PFSK-1 (cell line): ENCODE measurements at regions not wholly inside any gene's neighbourhood (a gene's known extent, or its start where the extent isn't known, plus 50 kb on each side); places are given as distances from the start of the nearest gene placed in this dataset.

Experiments
- FOXP2 ChIP-seq: optimal IDR thresholded peaks from 2 replicates; pipeline ENCODE3; 2011; ENCODE audit warnings: borderline replicate concordance, control low read depth, inconsistent platforms; ENCODE audit not compliant: insufficient read depth; ENCODE audit errors: extremely low read length, extremely low read depth
- POLR2AphosphoS5 ChIP-seq: IDR thresholded peaks from 2 replicates; pipeline ENCODE4 v1.6.1; 2012; ENCODE audit warnings: low read depth, mild to moderate bottlenecking, control low read depth, low read length, moderate library complexity
- REST ChIP-seq, 2 experiments: IDR thresholded peaks; 2 replicates each; pipeline versions ENCODE4 v1.6.1 to v1.8.0; 2011 to 2012; ENCODE audit warnings: low read depth in 2 of 2, low read length in 2 of 2, control low read depth in 1 of 2, inconsistent platforms in 1 of 2, mild to moderate bottlenecking in 1 of 2, moderate library complexity in 1 of 2; ENCODE audit not compliant: insufficient read depth in 1 of 2
- SIN3A ChIP-seq: IDR thresholded peaks from 2 replicates; pipeline ENCODE4 v1.6.1; 2012; ENCODE audit warnings: mild to moderate bottlenecking, low read length, moderate library complexity, borderline replicate concordance; ENCODE audit not compliant: insufficient read depth
- TAF1 ChIP-seq: IDR thresholded peaks from 2 replicates; pipeline ENCODE4 v1.6.1; 2012; ENCODE audit warnings: low read length, control low read depth, borderline replicate concordance; ENCODE audit not compliant: insufficient read depth

GRCh38 chr14:56501909-56502530 lies 77.6 kb upstream of the TMEM260 start:
- no peak for TF ChIP-seq SIN3A
- TF ChIP-seq REST (IDR thresholded peaks at IDR 0.05; ENCODE audit: insufficient read depth in 1 of 2, low read depth in 2 of 2, low read length in 2 of 2), result no peak
- TF ChIP-seq POLR2AphosphoS5, result no peak
- no peak for TF ChIP-seq FOXP2
- TF ChIP-seq TAF1, result no peak

GRCh38 chr14:56505361-56505760 lies 74.2 kb upstream of the TMEM260 start:
- TF ChIP-seq TAF1 (no peak), REST (IDR thresholded peaks at IDR 0.05; ENCODE audit: insufficient read depth in 1 of 2, low read depth in 2 of 2, low read length in 2 of 2) (no peak), POLR2AphosphoS5 (no peak)

DNA sequence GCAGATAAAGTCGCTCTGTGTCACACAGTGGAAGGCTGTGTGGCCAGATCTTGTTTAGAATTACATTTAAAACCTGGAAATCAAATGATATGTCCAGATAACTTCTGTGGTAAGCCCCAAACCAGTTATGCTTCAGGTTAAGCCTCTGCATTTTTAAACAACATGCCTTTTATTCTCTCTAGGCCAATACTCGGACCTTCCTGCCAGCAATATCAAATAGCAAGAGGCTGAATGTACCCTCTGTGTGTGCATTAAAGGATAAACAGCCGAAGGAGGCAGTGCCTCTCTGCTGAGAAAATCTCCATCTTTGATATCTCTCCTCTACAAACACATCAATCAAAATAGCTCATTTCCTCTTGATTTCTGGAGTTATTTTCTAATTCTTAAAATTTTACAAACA lies 67.1 kb upstream of the TMEM260 start:
- TF ChIP-seq SIN3A (no peak), POLR2AphosphoS5 (no peak), REST (IDR thresholded peaks at IDR 0.05; ENCODE audit: insufficient read depth in 1 of 2, low read depth in 2 of 2, low read length in 2 of 2) (no peak), TAF1 (no peak), FOXP2 (no peak)

- TF ChIP-seq FOXP2 (no peak), POLR2AphosphoS5 (no peak), TAF1 (no peak), REST (IDR thresholded peaks at IDR 0.05; ENCODE audit: insufficient read depth in 1 of 2, low read depth in 2 of 2, low read length in 2 of 2) (no peak), SIN3A (no peak)
These were observed 64.8 kb upstream of the TMEM260 start for GRCh38 chr14:56514663-56515371.

DNA sequence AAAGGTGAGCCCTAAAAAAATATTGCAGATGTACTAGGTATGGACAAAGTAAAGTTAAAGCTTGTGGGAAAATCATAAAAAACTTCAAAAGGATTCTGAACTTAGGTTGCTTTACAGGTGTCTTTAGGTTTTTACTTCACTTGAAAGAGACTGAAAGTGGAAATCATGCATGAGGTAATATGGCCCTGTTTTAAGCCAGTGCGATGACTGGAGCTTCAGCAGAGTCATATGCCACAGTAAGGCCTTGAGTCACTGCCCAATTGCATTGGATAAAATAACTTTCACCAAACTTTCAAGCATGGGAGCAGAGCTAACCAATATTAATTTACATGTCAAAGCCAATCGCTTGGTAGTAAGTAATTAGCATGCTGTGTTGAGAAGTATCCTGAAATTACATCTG lies 63.9 kb upstream of the TMEM260 start:
- TF ChIP-seq TAF1 (no peak), REST (IDR thresholded peaks at IDR 0.05; ENCODE audit: insufficient read depth in 1 of 2, low read depth in 2 of 2, low read length in 2 of 2) (no peak), SIN3A (no peak)
